ENCODE measurements at regions not wholly inside any gene's neighbourhood (a gene's known extent, or its start where the extent isn't known, plus 50 kb on each side); places are given as distances from the start of the nearest gene placed in this dataset.

- no peak for DNase-seq
- CTCF ChIA-PET, result no interaction called here
Measured at GRCh38 chr16:74070237-74070636, 226.4 kb upstream of the PSMD7 start.

GRCh38 chr16:74064120-74064735, 232.4 kb upstream of the PSMD7 start:
- no peaks in the 10 kb centered on the region for H3K36me3 Mint-ChIP-seq
- no peaks in the 10 kb centered on the region for H3K9me3 Mint-ChIP-seq (ENCODE audit: low read depth)
- ATAC-seq (no peak), DNase-seq (no peak)
- H3K27ac Mint-ChIP-seq, result no peak overlapping the region
- no peaks in the 10 kb centered on the region for H3K4me1 Mint-ChIP-seq
- CTCF ChIA-PET, result no interaction called here
- H3K27me3 Mint-ChIP-seq, result peaks cover 10% of the 10 kb centered on the region
- H3K4me3 Mint-ChIP-seq, result no peak overlapping the region

More at GRCh38 chr16:74070237-74070636, 226.4 kb upstream of the PSMD7 start:
- peaks cover 4% of the 10 kb centered on the region for H3K9me3 Mint-ChIP-seq (ENCODE audit: low read depth)
- H3K4me3 Mint-ChIP-seq, result no peak overlapping the region
- no peak overlapping the region for H3K27ac Mint-ChIP-seq
- peaks cover 10% of the 10 kb centered on the region for H3K27me3 Mint-ChIP-seq
- ATAC-seq, result no peak
- H3K4me1 Mint-ChIP-seq, result no peaks in the 10 kb centered on the region
- peaks cover 1% of the 10 kb centered on the region for H3K36me3 Mint-ChIP-seq

- CTCF ChIA-PET, result no interaction called here
- Mint-ChIP-seq H3K27me3 (no peaks in the 10 kb centered on the region), H3K36me3 (no peaks in the 10 kb centered on the region), H3K4me3 (no peak overlapping the region), H3K4me1 (peaks cover 4% of the 10 kb centered on the region), H3K27ac (no peak overlapping the region), H3K9me3 (ENCODE audit: low read depth) (peaks cover 4% of the 10 kb centered on the region)
- ATAC-seq (no peak), DNase-seq (no peak)
Measured at GRCh38 chr16:74053826-74054225, 242.8 kb upstream of the PSMD7 start.

GRCh38 chr16:74053312-74053711, 243.3 kb upstream of the PSMD7 start:
- peaks cover 4% of the 10 kb centered on the region for H3K4me1 Mint-ChIP-seq
- CTCF ChIA-PET, result no interaction called here
- ATAC-seq (no peak), DNase-seq (no peak)
- no peak overlapping the region for H3K4me3 Mint-ChIP-seq
- H3K27ac Mint-ChIP-seq, result no peak overlapping the region
- H3K27me3 Mint-ChIP-seq, result no peaks in the 10 kb centered on the region
- H3K9me3 Mint-ChIP-seq (ENCODE audit: low read depth), result peaks cover 4% of the 10 kb centered on the region
- H3K36me3 Mint-ChIP-seq, result no peaks in the 10 kb centered on the region

- Mint-ChIP-seq H3K36me3 (no peaks in the 10 kb centered on the region), H3K4me1 (peaks cover 4% of the 10 kb centered on the region), H3K27me3 (no peaks in the 10 kb centered on the region), H3K27ac (no peak overlapping the region), H3K9me3 (ENCODE audit: low read depth) (peaks cover 4% of the 10 kb centered on the region), H3K4me3 (no peak overlapping the region)
- no peak for DNase-seq
- CTCF ChIA-PET, result no interaction called here
- ATAC-seq, result no peak
Measured at GRCh38 chr16:74052016-74052415, 244.6 kb upstream of the PSMD7 start.

- ATAC-seq (no peak), DNase-seq (no peak)
- no peak overlapping the region for H3K4me3 Mint-ChIP-seq
- peaks cover 4% of the 10 kb centered on the region for H3K9me3 Mint-ChIP-seq (ENCODE audit: low read depth)
- no peaks in the 10 kb centered on the region for H3K36me3 Mint-ChIP-seq
- CTCF ChIA-PET, result no interaction called here
- H3K4me1 Mint-ChIP-seq, result peaks cover 4% of the 10 kb centered on the region
- no peaks in the 10 kb centered on the region for H3K27me3 Mint-ChIP-seq
- H3K27ac Mint-ChIP-seq, result no peak overlapping the region
Measured at GRCh38 chr16:74049027-74049426, 247.6 kb upstream of the PSMD7 start.

GRCh38 chr16:74046524-74046923, 250.1 kb upstream of the PSMD7 start:
- Mint-ChIP-seq H3K4me1 (no peaks in the 10 kb centered on the region), H3K27ac (no peak overlapping the region), H3K27me3 (no peaks in the 10 kb centered on the region), H3K36me3 (no peaks in the 10 kb centered on the region), H3K9me3 (ENCODE audit: low read depth) (no peaks in the 10 kb centered on the region), H3K4me3 (no peak overlapping the region)
- ATAC-seq (no peak), DNase-seq (no peak)
- CTCF ChIA-PET, result no interaction called here

- Mint-ChIP-seq H3K27me3 (no peaks in the 10 kb centered on the region), H3K36me3 (no peaks in the 10 kb centered on the region), H3K27ac (no peak overlapping the region), H3K9me3 (ENCODE audit: low read depth) (no peaks in the 10 kb centered on the region), H3K4me3 (no peak overlapping the region), H3K4me1 (no peaks in the 10 kb centered on the region)
- ATAC-seq, result no peak
- CTCF ChIA-PET, result no interaction called here
- no peak for DNase-seq
Measured at GRCh38 chr16:74045513-74045912, 251.1 kb upstream of the PSMD7 start.

GRCh38 chr16:74035816-74036215, 260.8 kb upstream of the PSMD7 start:
- ATAC-seq (no peak), DNase-seq (no peak)
- no peaks in the 10 kb centered on the region for H3K36me3 Mint-ChIP-seq
- H3K27me3 Mint-ChIP-seq, result peaks cover 3% of the 10 kb centered on the region
- H3K4me1 Mint-ChIP-seq, result no peaks in the 10 kb centered on the region
- CTCF ChIA-PET, result no interaction called here
- H3K27ac Mint-ChIP-seq, result no peak overlapping the region
- H3K4me3 Mint-ChIP-seq, result no peak overlapping the region
- no peaks in the 10 kb centered on the region for H3K9me3 Mint-ChIP-seq (ENCODE audit: low read depth)

- CTCF ChIA-PET, result no interaction called here
- DNase-seq (no peak), ATAC-seq (no peak)
- Mint-ChIP-seq H3K27me3 (peaks cover 3% of the 10 kb centered on the region), H3K36me3 (no peaks in the 10 kb centered on the region), H3K4me1 (no peaks in the 10 kb centered on the region), H3K4me3 (no peak overlapping the region), H3K9me3 (ENCODE audit: low read depth) (no peaks in the 10 kb centered on the region), H3K27ac (no peak overlapping the region)
Measured at GRCh38 chr16:74034862-74035261, 261.8 kb upstream of the PSMD7 start.

GRCh38 chr16:74034200-74034599, 262.4 kb upstream of the PSMD7 start:
- H3K4me3 Mint-ChIP-seq, result no peak overlapping the region
- no peak for ATAC-seq
- peaks cover 3% of the 10 kb centered on the region for H3K27me3 Mint-ChIP-seq
- no peak overlapping the region for H3K27ac Mint-ChIP-seq
- CTCF ChIA-PET, result no interaction called here
- DNase-seq, result no peak
- H3K4me1 Mint-ChIP-seq, result no peaks in the 10 kb centered on the region
- no peaks in the 10 kb centered on the region for H3K9me3 Mint-ChIP-seq (ENCODE audit: low read depth)
- H3K36me3 Mint-ChIP-seq, result no peaks in the 10 kb centered on the region

GRCh38 chr16:74033441-74033995, 263.1 kb upstream of the PSMD7 start:
- DNase-seq, result no peak
- peaks cover 3% of the 10 kb centered on the region for H3K27me3 Mint-ChIP-seq
- ATAC-seq, result no peak
- no peak overlapping the region for H3K4me3 Mint-ChIP-seq
- H3K36me3 Mint-ChIP-seq, result no peaks in the 10 kb centered on the region
- H3K27ac Mint-ChIP-seq, result no peak overlapping the region
- no peaks in the 10 kb centered on the region for H3K9me3 Mint-ChIP-seq (ENCODE audit: low read depth)
- no peaks in the 10 kb centered on the region for H3K4me1 Mint-ChIP-seq
- CTCF ChIA-PET, result no interaction called here

- CTCF ChIA-PET, result no interaction called here
- ATAC-seq (no peak), DNase-seq (no peak)
- H3K27ac Mint-ChIP-seq, result no peak overlapping the region
- H3K36me3 Mint-ChIP-seq, result no peaks in the 10 kb centered on the region
- H3K4me1 Mint-ChIP-seq, result no peaks in the 10 kb centered on the region
- H3K27me3 Mint-ChIP-seq, result peaks cover 3% of the 10 kb centered on the region
- no peaks in the 10 kb centered on the region for H3K9me3 Mint-ChIP-seq (ENCODE audit: low read depth)
- no peak overlapping the region for H3K4me3 Mint-ChIP-seq
Measured at GRCh38 chr16:74031551-74031950, 265.1 kb upstream of the PSMD7 start.

GRCh38 chr16:74030000-74030706, 266.5 kb upstream of the PSMD7 start:
- no peak overlapping the region for H3K27ac Mint-ChIP-seq
- H3K4me1 Mint-ChIP-seq, result no peaks in the 10 kb centered on the region
- CTCF ChIA-PET, result no interaction called here
- no peak for DNase-seq
- ATAC-seq, result no peak
- no peaks in the 10 kb centered on the region for H3K36me3 Mint-ChIP-seq
- peaks cover 3% of the 10 kb centered on the region for H3K27me3 Mint-ChIP-seq
- H3K9me3 Mint-ChIP-seq (ENCODE audit: low read depth), result no peaks in the 10 kb centered on the region
- H3K4me3 Mint-ChIP-seq, result no peak overlapping the region
